ENCODE measurements at regions not wholly inside any gene's neighbourhood (a gene's known extent, or its start where the extent isn't known, plus 50 kb on each side); places are given as distances from the start of the nearest gene placed in this dataset.

DNA sequence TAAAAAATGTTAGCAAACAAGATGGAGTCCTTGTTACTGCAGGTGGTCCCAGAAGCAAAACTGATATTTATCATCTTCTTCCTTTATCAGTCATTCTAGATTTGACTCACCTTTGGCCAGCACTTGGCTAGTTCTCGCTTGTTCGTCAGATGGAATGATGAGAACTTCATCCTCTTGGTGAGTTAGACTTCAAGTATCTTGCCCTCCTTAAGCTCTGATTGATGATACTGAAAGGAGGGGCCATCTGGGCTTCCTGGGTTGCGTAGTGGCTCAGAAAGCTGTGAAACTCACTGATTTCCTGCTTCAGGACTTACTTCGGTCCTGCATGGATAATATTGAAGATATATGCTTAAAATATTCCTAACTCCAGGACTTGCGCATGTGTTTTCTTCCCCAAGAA lies 1248.2 kb upstream of the CDH9 start:
- no peaks in the 10 kb centered on the region for H3K36me3 ChIP-seq
- no peaks in the 10 kb centered on the region for H3K4me1 ChIP-seq (ENCODE audit: insufficient read depth)
- 78 to 85% (median 82%) methylated on average over 5 of the region's 5 CpGs for WGBS, 3 donors
- DNase-seq = no peak
- H3K27me3 ChIP-seq = no peaks in the 10 kb centered on the region
- H3K9me3 ChIP-seq = no peaks in the 10 kb centered on the region
- H3K4me3 ChIP-seq = no peak overlapping the region
- intact Hi-C loops (cut with DNase I) = no loop called here
- no peak overlapping the region for H3K27ac ChIP-seq
- TF ChIP-seq POLR2A (IDR thresholded peaks at IDR 0.05) (no peak), EP300 (IDR thresholded peaks at IDR 0.05) (no peak)
- TF ChIP-seq, protein P1, sequence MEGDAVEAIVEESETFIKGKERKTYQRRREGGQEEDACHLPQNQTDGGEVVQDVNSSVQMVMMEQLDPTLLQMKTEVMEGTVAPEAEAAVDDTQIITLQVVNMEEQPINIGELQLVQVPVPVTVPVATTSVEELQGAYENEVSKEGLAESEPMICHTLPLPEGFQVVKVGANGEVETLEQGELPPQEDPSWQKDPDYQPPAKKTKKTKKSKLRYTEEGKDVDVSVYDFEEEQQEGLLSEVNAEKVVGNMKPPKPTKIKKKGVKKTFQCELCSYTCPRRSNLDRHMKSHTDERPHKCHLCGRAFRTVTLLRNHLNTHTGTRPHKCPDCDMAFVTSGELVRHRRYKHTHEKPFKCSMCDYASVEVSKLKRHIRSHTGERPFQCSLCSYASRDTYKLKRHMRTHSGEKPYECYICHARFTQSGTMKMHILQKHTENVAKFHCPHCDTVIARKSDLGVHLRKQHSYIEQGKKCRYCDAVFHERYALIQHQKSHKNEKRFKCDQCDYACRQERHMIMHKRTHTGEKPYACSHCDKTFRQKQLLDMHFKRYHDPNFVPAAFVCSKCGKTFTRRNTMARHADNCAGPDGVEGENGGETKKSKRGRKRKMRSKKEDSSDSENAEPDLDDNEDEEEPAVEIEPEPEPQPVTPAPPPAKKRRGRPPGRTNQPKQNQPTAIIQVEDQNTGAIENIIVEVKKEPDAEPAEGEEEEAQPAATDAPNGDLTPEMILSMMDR (IDR thresholded peaks at IDR 0.05) = no peak

DNA sequence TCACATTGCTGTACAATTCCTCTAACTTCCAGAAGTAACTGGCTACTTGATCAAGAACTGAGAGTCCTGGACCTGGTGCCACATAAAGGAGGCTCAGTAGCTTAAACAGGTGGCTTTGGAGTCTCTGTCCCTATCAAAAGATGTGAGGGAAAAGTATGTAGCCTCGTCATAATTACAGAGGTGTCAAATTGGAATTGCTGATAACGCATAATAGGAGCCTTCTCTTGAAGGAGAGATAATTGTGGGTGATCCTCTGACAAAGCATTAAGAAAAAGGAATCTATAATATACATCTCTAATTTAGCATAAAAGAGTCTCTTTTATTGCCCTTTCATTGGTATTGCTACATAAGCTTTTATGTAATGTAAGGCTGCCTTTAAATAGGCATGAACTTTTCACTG lies 1246.4 kb upstream of the CDH9 start:
- Histone ChIP-seq H3K27ac (no peak overlapping the region), H3K36me3 (no peaks in the 10 kb centered on the region), H3K4me3 (no peak overlapping the region), H3K4me1 (ENCODE audit: insufficient read depth) (no peaks in the 10 kb centered on the region), H3K27me3 (no peaks in the 10 kb centered on the region), H3K9me3 (no peaks in the 10 kb centered on the region)
- WGBS, 3 donors = 71 to 84% (median 75%) methylated on average over 2 of the region's 2 CpGs
- intact Hi-C loops (cut with DNase I) = no loop called here
- DNase-seq = no peak
- no peak for TF ChIP-seq POLR2A (IDR thresholded peaks at IDR 0.05)
- TF ChIP-seq EP300 (IDR thresholded peaks at IDR 0.05) = no peak
- TF ChIP-seq, protein P1 (IDR thresholded peaks at IDR 0.05) = no peak

DNA sequence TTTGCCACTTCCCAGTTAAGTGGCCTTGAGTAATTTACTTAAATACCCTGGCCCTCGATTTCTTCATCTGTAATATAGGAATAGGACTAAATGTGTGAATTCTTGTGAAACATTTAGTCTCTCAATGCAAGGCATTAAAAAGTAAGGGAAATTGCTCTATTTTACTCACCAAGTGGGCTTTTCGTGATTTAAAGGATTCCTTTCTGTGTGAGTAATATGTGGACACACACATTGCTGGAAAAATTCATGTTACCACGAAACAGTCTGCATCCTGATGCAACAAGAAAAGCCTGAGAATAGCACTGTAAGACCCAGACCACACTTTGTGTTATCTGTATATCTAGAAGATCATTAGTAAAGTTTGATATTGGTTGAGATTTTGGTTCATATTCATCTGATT lies 1243.0 kb upstream of the CDH9 start:
- intact Hi-C loops (cut with DNase I) = no loop called here
- Histone ChIP-seq H3K27ac (no peak overlapping the region), H3K27me3 (no peaks in the 10 kb centered on the region), H3K36me3 (no peaks in the 10 kb centered on the region), H3K4me1 (ENCODE audit: insufficient read depth) (no peaks in the 10 kb centered on the region), H3K9me3 (no peaks in the 10 kb centered on the region), H3K4me3 (no peak overlapping the region)
- WGBS, 3 donors = 66 to 76% (median 67%) methylated on average over 3 of the region's 3 CpGs
- TF ChIP-seq EP300 (IDR thresholded peaks at IDR 0.05) (no peak), POLR2A (IDR thresholded peaks at IDR 0.05) (no peak)
- TF ChIP-seq, protein P1 (IDR thresholded peaks at IDR 0.05) = no peak
- DNase-seq = no peak

DNA sequence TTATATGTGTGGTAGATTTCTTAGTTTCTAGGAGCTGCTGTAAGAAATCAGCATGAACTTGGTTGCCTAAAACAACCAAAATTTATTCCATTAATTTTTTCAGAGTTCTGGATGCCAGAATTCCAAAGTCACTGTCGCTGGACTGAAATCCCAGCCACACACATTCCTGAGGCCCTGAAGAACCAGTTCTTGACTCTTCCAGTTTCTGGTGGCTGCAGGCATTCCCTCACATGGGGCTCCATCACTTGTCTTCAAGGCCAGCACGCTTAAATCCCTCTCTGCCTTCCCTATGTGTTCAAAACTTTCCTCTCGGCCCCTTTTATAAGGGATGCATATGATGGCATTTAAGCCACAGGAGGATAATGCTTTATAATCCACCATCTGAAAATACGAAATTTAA lies 1237.5 kb upstream of the CDH9 start:
- 65 to 76% (median 74%) methylated on average over 4 of the region's 4 CpGs for WGBS, 3 donors
- Histone ChIP-seq H3K36me3 (no peaks in the 10 kb centered on the region), H3K9me3 (no peaks in the 10 kb centered on the region), H3K4me3 (no peak overlapping the region), H3K27ac (no peak overlapping the region), H3K27me3 (no peaks in the 10 kb centered on the region), H3K4me1 (ENCODE audit: insufficient read depth) (no peaks in the 10 kb centered on the region)
- no peak for DNase-seq
- TF ChIP-seq, protein P1 (IDR thresholded peaks at IDR 0.05) = no peak
- TF ChIP-seq EP300 (IDR thresholded peaks at IDR 0.05) (no peak), POLR2A (IDR thresholded peaks at IDR 0.05) (no peak)
- intact Hi-C loops (cut with DNase I) = no loop called here

DNA sequence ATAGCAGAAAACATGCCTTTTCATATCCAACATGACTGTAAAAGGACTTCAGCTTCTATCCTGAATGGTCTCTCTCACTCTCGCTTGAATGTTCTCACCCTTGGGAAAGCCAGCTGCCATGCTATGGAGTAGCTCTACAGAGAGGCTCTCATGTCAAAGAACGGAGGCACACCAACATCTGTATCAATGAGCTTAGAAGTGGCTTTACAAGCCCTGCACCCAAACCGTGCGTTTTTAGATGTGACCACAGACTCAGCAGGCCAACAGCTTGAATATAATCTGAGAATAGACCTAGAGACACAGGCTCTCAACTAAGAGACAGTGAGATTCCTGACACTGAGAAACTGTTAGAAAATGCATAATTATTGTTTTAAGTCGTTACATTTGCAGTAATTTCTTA lies 1231.6 kb upstream of the CDH9 start:
- WGBS, 3 donors = 76 to 84% (median 84%) methylated on average over 5 of the region's 5 CpGs
- DNase-seq = no peak
- Histone ChIP-seq H3K27me3 (no peaks in the 10 kb centered on the region), H3K9me3 (no peaks in the 10 kb centered on the region), H3K27ac (no peak overlapping the region), H3K4me1 (ENCODE audit: insufficient read depth) (no peaks in the 10 kb centered on the region), H3K4me3 (no peak overlapping the region), H3K36me3 (no peaks in the 10 kb centered on the region)
- intact Hi-C loops (cut with DNase I) = no loop called here
- TF ChIP-seq, protein P1 (IDR thresholded peaks at IDR 0.05) = no peak
- TF ChIP-seq EP300 (IDR thresholded peaks at IDR 0.05) = no peak
- TF ChIP-seq POLR2A (IDR thresholded peaks at IDR 0.05) = no peak

Measured in ovary (tissue), 7 donors.